GM23338 (cell line): ENCODE measurements at regions not wholly inside any gene's neighbourhood (a gene's known extent, or its start where the extent isn't known, plus 50 kb on each side); places are given as distances from the start of the nearest gene placed in this dataset.

ENCODE experiments used
- ATAC-seq: fragments of 200-7000 bp; cut with Tn5 transposase; 3 replicates; pipeline ENCODE4 v1.9.1; 2020
- DNase-seq: peaks from one replicate; pipeline ENCODE4 v3.0.0-alpha.2; 2015; ENCODE audit warnings: low spot score
- H2AFZ ChIP-seq: fragments of 200-600 bp; sonication (generic); 2 replicates; pipeline ENCODE4 v1.8.0; 2016; ENCODE audit warnings: antibody characterized with exemption, mild to moderate bottlenecking, moderate library complexity
- H3F3A ChIP-seq: fragments of 200-600 bp; sonication (generic); replicated peaks from 2 replicates; pipeline ENCODE4 v1.8.0; 2017; ENCODE audit warnings: antibody characterized with exemption, mixed run types, low read depth
- H3K27ac ChIP-seq: fragments of 200-600 bp; sonication (generic); 2 replicates; pipeline ENCODE4 v1.6.1; 2016; ENCODE audit warnings: low read depth
- H3K27me3 ChIP-seq: fragments of 200-600 bp; sonication (generic); 2 replicates; pipeline ENCODE4 v1.8.0; 2016; ENCODE audit warnings: mild to moderate bottlenecking, mixed run types, moderate library complexity; ENCODE audit not compliant: insufficient read depth
- H3K36me3 ChIP-seq: fragments of 200-600 bp; sonication (generic); 2 replicates; pipeline ENCODE4 v1.8.0; 2016; ENCODE audit warnings: mild to moderate bottlenecking; ENCODE audit not compliant: insufficient read depth
- H3K4me1 ChIP-seq: fragments of 200-600 bp; sonication (generic); 2 replicates; pipeline ENCODE4 v1.8.0; 2016; ENCODE audit warnings: mild to moderate bottlenecking, moderate library complexity; ENCODE audit not compliant: insufficient read depth
- H3K4me2 ChIP-seq: fragments of 200-600 bp; sonication (generic); 2 replicates; pipeline ENCODE4 v1.7.1; 2017; ENCODE audit warnings: mixed run types
- H3K4me3 ChIP-seq: fragments of 200-600 bp; sonication (generic); 2 replicates; pipeline ENCODE4 v1.6.1; 2016; ENCODE audit warnings: mixed run types
- H3K79me2 ChIP-seq: fragments of 200-600 bp; sonication (generic); replicated peaks from 2 replicates; pipeline ENCODE4 v1.8.0; 2017; ENCODE audit warnings: mild to moderate bottlenecking; ENCODE audit not compliant: insufficient read depth
- H3K9me2 ChIP-seq: fragments of 200-600 bp; sonication (generic); 2 replicates; pipeline ENCODE4 v1.8.0; 2017; ENCODE audit not compliant: insufficient read depth
- H4K20me1 ChIP-seq: fragments of 200-600 bp; sonication (generic); replicated peaks from 2 replicates; pipeline ENCODE4 v1.8.0; 2017; ENCODE audit warnings: mild to moderate bottlenecking; ENCODE audit not compliant: insufficient read depth
- H3K27ac Mint-ChIP-seq: 2 replicates; pipeline ENCODE4 v1.8.0; 2020; ENCODE audit warnings: inconsistent platforms, mild to moderate bottlenecking, moderate library complexity, mixed read lengths
- H3K27me3 Mint-ChIP-seq: 3 replicates; pipeline ENCODE4 v1.8.0; 2022; ENCODE audit warnings: low read depth, mild to moderate bottlenecking, moderate library complexity, mixed read lengths, inconsistent platforms; ENCODE audit not compliant: insufficient read depth, poor library complexity
- H3K36me3 Mint-ChIP-seq: 3 replicates; pipeline ENCODE4 v1.8.0; 2021; ENCODE audit warnings: low read depth, mild to moderate bottlenecking, inconsistent platforms, moderate library complexity, mixed read lengths
- H3K4me1 Mint-ChIP-seq: 3 replicates; pipeline ENCODE4 v1.8.0; 2020; ENCODE audit warnings: mild to moderate bottlenecking, inconsistent platforms, mixed read lengths
- H3K4me3 Mint-ChIP-seq: 3 replicates; pipeline ENCODE4 v1.8.0; 2021; ENCODE audit warnings: moderate library complexity, mild to moderate bottlenecking, inconsistent platforms, mixed read lengths
- H3K9me3 Mint-ChIP-seq: 3 replicates; pipeline ENCODE4 v1.8.0; 2020; ENCODE audit warnings: moderate library complexity, mild to moderate bottlenecking, inconsistent platforms, mixed read lengths
- CREB1 ChIP-seq: fragments of 250-450 bp; sonication (Bioruptor Pico); IDR thresholded peaks from 2 replicates; pipeline ENCODE4 v1.5.0; 2020; ENCODE audit warnings: low read depth, mild to moderate bottlenecking, moderate library complexity
- ETS1 ChIP-seq: IDR thresholded peaks from 2 replicates; pipeline ENCODE4 v1.6.1; 2016; ENCODE audit warnings: antibody characterized with exemption
- EZH2 ChIP-seq: fragments of 200-600 bp; sonication (generic); IDR thresholded peaks from one replicate; pipeline ENCODE4 v1.8.0; 2017; ENCODE audit warnings: antibody characterized with exemption, mild to moderate bottlenecking, low read depth; ENCODE audit not compliant: unreplicated experiment
- EZH2phosphoT487 ChIP-seq: fragments of 200-600 bp; sonication (generic); IDR thresholded peaks from one replicate; pipeline ENCODE4 v1.8.1; 2018; ENCODE audit warnings: antibody characterized with exemption; ENCODE audit not compliant: unreplicated experiment
- JUNB ChIP-seq: IDR thresholded peaks from one replicate; pipeline ENCODE4 v1.6.1; 2016; ENCODE audit warnings: antibody characterized with exemption; ENCODE audit not compliant: unreplicated experiment
- NANOG ChIP-seq: IDR thresholded peaks from 2 replicates; pipeline ENCODE4 v1.6.1; 2016; ENCODE audit warnings: antibody characterized with exemption, borderline replicate concordance
- POLR2AphosphoS5 ChIP-seq: IDR thresholded peaks from 2 replicates; pipeline ENCODE4 v1.6.1; 2016; ENCODE audit warnings: antibody characterized with exemption, low read depth
- REST ChIP-seq: IDR thresholded peaks from one replicate; pipeline ENCODE4 v1.6.1; 2018; ENCODE audit warnings: antibody characterized with exemption; ENCODE audit not compliant: unreplicated experiment
- STAT1 ChIP-seq: IDR thresholded peaks from one replicate; pipeline ENCODE4 v1.6.1; 2016; ENCODE audit warnings: antibody characterized with exemption; ENCODE audit not compliant: unreplicated experiment
- ZNF114 ChIP-seq: fragments of 250-450 bp; sonication (Bioruptor Pico); IDR thresholded peaks from 2 replicates; pipeline ENCODE4 v1.5.0; 2020; ENCODE audit warnings: mild to moderate bottlenecking, moderate library complexity
- ZNF331 ChIP-seq: fragments of 250-450 bp; sonication (Bioruptor Pico); IDR thresholded peaks from 2 replicates; pipeline ENCODE4 v1.5.0; 2020; ENCODE audit warnings: low read depth, mild to moderate bottlenecking, moderate library complexity
- ZNF462 ChIP-seq: fragments of 250-450 bp; sonication (Bioruptor Pico); IDR thresholded peaks from 2 replicates; pipeline ENCODE4 v1.5.0; 2020; ENCODE audit warnings: mild to moderate bottlenecking, moderate library complexity
- TF ChIP-seq, protein P1 (sequence below), 2 experiments: fragments of 200-600 bp in 1 of 2; sonication (generic) in 1 of 2; conservative IDR thresholded peaks; 2 replicates each; pipeline versions ENCODE4 v1.5.1 to v1.6.1; 2016 to 2017; ENCODE audit warnings: antibody characterized with exemption in 2 of 2, low read depth in 2 of 2, mild to moderate bottlenecking in 2 of 2, moderate library complexity in 1 of 2

- H3K4me2 ChIP-seq, result no peak overlapping the region
- no peaks in the 10 kb centered on the region for H3K36me3 ChIP-seq
- no peak overlapping the region for H2AFZ ChIP-seq
- peaks cover 3% of the 10 kb centered on the region for H3K27me3 Mint-ChIP-seq
- TF ChIP-seq EZH2phosphoT487 (no peak), EZH2 (no peak), JUNB (no peak), NANOG (no peak), ZNF114 (CRISPR knock-in tag) (no peak), ZNF462 (CRISPR knock-in tag) (no peak), ETS1 (no peak), CREB1 (CRISPR knock-in tag) (no peak), STAT1 (no peak), ZNF331 (CRISPR knock-in tag) (no peak), POLR2AphosphoS5 (no peak), REST (no peak)
- TF ChIP-seq, protein P1, sequence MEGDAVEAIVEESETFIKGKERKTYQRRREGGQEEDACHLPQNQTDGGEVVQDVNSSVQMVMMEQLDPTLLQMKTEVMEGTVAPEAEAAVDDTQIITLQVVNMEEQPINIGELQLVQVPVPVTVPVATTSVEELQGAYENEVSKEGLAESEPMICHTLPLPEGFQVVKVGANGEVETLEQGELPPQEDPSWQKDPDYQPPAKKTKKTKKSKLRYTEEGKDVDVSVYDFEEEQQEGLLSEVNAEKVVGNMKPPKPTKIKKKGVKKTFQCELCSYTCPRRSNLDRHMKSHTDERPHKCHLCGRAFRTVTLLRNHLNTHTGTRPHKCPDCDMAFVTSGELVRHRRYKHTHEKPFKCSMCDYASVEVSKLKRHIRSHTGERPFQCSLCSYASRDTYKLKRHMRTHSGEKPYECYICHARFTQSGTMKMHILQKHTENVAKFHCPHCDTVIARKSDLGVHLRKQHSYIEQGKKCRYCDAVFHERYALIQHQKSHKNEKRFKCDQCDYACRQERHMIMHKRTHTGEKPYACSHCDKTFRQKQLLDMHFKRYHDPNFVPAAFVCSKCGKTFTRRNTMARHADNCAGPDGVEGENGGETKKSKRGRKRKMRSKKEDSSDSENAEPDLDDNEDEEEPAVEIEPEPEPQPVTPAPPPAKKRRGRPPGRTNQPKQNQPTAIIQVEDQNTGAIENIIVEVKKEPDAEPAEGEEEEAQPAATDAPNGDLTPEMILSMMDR (conservative IDR thresholded peaks at IDR 0.05; ENCODE audit: low read depth in 2 of 2), result no peak
- peaks cover 8% of the 10 kb centered on the region for H3K9me3 Mint-ChIP-seq
- H3K36me3 Mint-ChIP-seq, result no peaks in the 10 kb centered on the region
- H3F3A ChIP-seq, result no peaks in the 10 kb centered on the region
- H3K4me3 Mint-ChIP-seq, result no peak overlapping the region
- no peak overlapping the region for H3K4me3 ChIP-seq
- no peak for ATAC-seq
- H3K9me2 ChIP-seq, result peaks cover 19% of the 10 kb centered on the region; the same call in 1 of the 2 replicates
- H3K27ac ChIP-seq, result no peak overlapping the region
- H3K79me2 ChIP-seq, result no peaks in the 10 kb centered on the region
- DNase-seq, result no peak
- no peak overlapping the region for H3K27ac Mint-ChIP-seq
- peaks cover 8% of the 10 kb centered on the region for H3K4me1 Mint-ChIP-seq
- no peaks in the 10 kb centered on the region for H3K4me1 ChIP-seq
- H3K27me3 ChIP-seq, result no peaks in the 10 kb centered on the region
- no peaks in the 10 kb centered on the region for H4K20me1 ChIP-seq
These were observed 475.0 kb upstream of the SULF2 start for GRCh38 chr20:48260129-48260756.
